ENCODE measurements at regions not wholly inside any gene's neighbourhood (a gene's known extent, or its start where the extent isn't known, plus 50 kb on each side); places are given as distances from the start of the nearest gene placed in this dataset.

- Histone ChIP-seq H3K36me3 (ENCODE audit: insufficient read depth, low read length) (no peaks in the 10 kb centered on the region), H3K9me3 (ENCODE audit: insufficient read depth, low read length, severe bottlenecking) (no peaks in the 10 kb centered on the region), H3K4me2 (ENCODE audit: insufficient read depth, low read length) (no peak overlapping the region), H3K27me3 (ENCODE audit: insufficient read depth, low read length, poor library complexity) (no peaks in the 10 kb centered on the region), H3K9ac (ENCODE audit: low read depth, low read length) (no peak overlapping the region), H3K4me3 (ENCODE audit: low read depth in 1 of 2, low read length in 2 of 2) (no peak overlapping the region), H3K4me1 (ENCODE audit: insufficient read depth, low read length) (no peaks in the 10 kb centered on the region), H3K79me2 (ENCODE audit: insufficient read depth, low read length) (no peaks in the 10 kb centered on the region), H3K27ac (ENCODE audit: low read length) (no peak overlapping the region), H4K20me1 (ENCODE audit: insufficient read depth, low read length) (no peaks in the 10 kb centered on the region), H2AFZ (ENCODE audit: low read depth, low read length) (no peak overlapping the region)
- DNase-seq (no peak), ATAC-seq (ENCODE audit: insufficient read depth, low read depth) (no peak)
- TF ChIP-seq EZH2 (IDR thresholded peaks at IDR 0.05; ENCODE audit: borderline replicate concordance, low read depth, low read length, severe bottlenecking) (no peak), CTCF (IDR thresholded peaks at IDR 0.05; ENCODE audit: borderline replicate concordance, extremely low read depth, low read length, poor library complexity, severe bottlenecking) (no peak)
Measured at GRCh38 chr3:117547956-117548550, 838.5 kb downstream of the TUSC7 start.

- H3K27ac ChIP-seq (ENCODE audit: low read length), result no peak overlapping the region
- H3K9ac ChIP-seq (ENCODE audit: low read depth, low read length), result no peak overlapping the region
- no peaks in the 10 kb centered on the region for H3K36me3 ChIP-seq (ENCODE audit: insufficient read depth, low read length)
- no peaks in the 10 kb centered on the region for H3K9me3 ChIP-seq (ENCODE audit: insufficient read depth, low read length, severe bottlenecking)
- ATAC-seq (ENCODE audit: insufficient read depth, low read depth) (no peak), DNase-seq (no peak)
- H4K20me1 ChIP-seq (ENCODE audit: insufficient read depth, low read length), result no peaks in the 10 kb centered on the region
- no peak overlapping the region for H3K4me2 ChIP-seq (ENCODE audit: insufficient read depth, low read length)
- no peak overlapping the region for H3K4me3 ChIP-seq (ENCODE audit: low read depth in 1 of 2, low read length in 2 of 2)
- no peak for TF ChIP-seq CTCF (IDR thresholded peaks at IDR 0.05; ENCODE audit: borderline replicate concordance, extremely low read depth, low read length, poor library complexity, severe bottlenecking)
- no peak for TF ChIP-seq EZH2 (IDR thresholded peaks at IDR 0.05; ENCODE audit: borderline replicate concordance, low read depth, low read length, severe bottlenecking)
- no peaks in the 10 kb centered on the region for H3K27me3 ChIP-seq (ENCODE audit: insufficient read depth, low read length, poor library complexity)
- H2AFZ ChIP-seq (ENCODE audit: low read depth, low read length), result no peak overlapping the region
- H3K79me2 ChIP-seq (ENCODE audit: insufficient read depth, low read length), result no peaks in the 10 kb centered on the region
- H3K4me1 ChIP-seq (ENCODE audit: insufficient read depth, low read length), result no peaks in the 10 kb centered on the region
Measured at GRCh38 chr3:117548600-117548999, 839.0 kb downstream of the TUSC7 start.

- H3K9ac ChIP-seq (ENCODE audit: low read depth, low read length), result no peak overlapping the region
- H3K79me2 ChIP-seq (ENCODE audit: insufficient read depth, low read length), result no peaks in the 10 kb centered on the region
- no peak overlapping the region for H2AFZ ChIP-seq (ENCODE audit: low read depth, low read length)
- no peak overlapping the region for H3K4me3 ChIP-seq (ENCODE audit: low read depth in 1 of 2, low read length in 2 of 2)
- no peaks in the 10 kb centered on the region for H3K36me3 ChIP-seq (ENCODE audit: insufficient read depth, low read length)
- DNase-seq (no peak), ATAC-seq (ENCODE audit: insufficient read depth, low read depth) (no peak)
- no peaks in the 10 kb centered on the region for H4K20me1 ChIP-seq (ENCODE audit: insufficient read depth, low read length)
- H3K4me2 ChIP-seq (ENCODE audit: insufficient read depth, low read length), result no peak overlapping the region
- no peaks in the 10 kb centered on the region for H3K27me3 ChIP-seq (ENCODE audit: insufficient read depth, low read length, poor library complexity)
- no peaks in the 10 kb centered on the region for H3K9me3 ChIP-seq (ENCODE audit: insufficient read depth, low read length, severe bottlenecking)
- H3K27ac ChIP-seq (ENCODE audit: low read length), result no peak overlapping the region
- no peaks in the 10 kb centered on the region for H3K4me1 ChIP-seq (ENCODE audit: insufficient read depth, low read length)
- TF ChIP-seq CTCF (IDR thresholded peaks at IDR 0.05; ENCODE audit: borderline replicate concordance, extremely low read depth, low read length, poor library complexity, severe bottlenecking), result no peak
- no peak for TF ChIP-seq EZH2 (IDR thresholded peaks at IDR 0.05; ENCODE audit: borderline replicate concordance, low read depth, low read length, severe bottlenecking)
Measured at GRCh38 chr3:117549716-117550115, 840.1 kb downstream of the TUSC7 start.

- Histone ChIP-seq H4K20me1 (ENCODE audit: insufficient read depth, low read length) (no peaks in the 10 kb centered on the region), H3K9ac (ENCODE audit: low read depth, low read length) (no peak overlapping the region), H3K4me3 (ENCODE audit: low read depth in 1 of 2, low read length in 2 of 2) (no peak overlapping the region), H3K9me3 (ENCODE audit: insufficient read depth, low read length, severe bottlenecking) (no peaks in the 10 kb centered on the region), H3K27me3 (ENCODE audit: insufficient read depth, low read length, poor library complexity) (no peaks in the 10 kb centered on the region), H2AFZ (ENCODE audit: low read depth, low read length) (no peak overlapping the region), H3K36me3 (ENCODE audit: insufficient read depth, low read length) (no peaks in the 10 kb centered on the region), H3K4me1 (ENCODE audit: insufficient read depth, low read length) (no peaks in the 10 kb centered on the region), H3K27ac (ENCODE audit: low read length) (no peak overlapping the region), H3K4me2 (ENCODE audit: insufficient read depth, low read length) (no peak overlapping the region), H3K79me2 (ENCODE audit: insufficient read depth, low read length) (no peaks in the 10 kb centered on the region)
- no peak for ATAC-seq (ENCODE audit: insufficient read depth, low read depth)
- DNase-seq, result no peak
- TF ChIP-seq CTCF (IDR thresholded peaks at IDR 0.05; ENCODE audit: borderline replicate concordance, extremely low read depth, low read length, poor library complexity, severe bottlenecking), result no peak
- no peak for TF ChIP-seq EZH2 (IDR thresholded peaks at IDR 0.05; ENCODE audit: borderline replicate concordance, low read depth, low read length, severe bottlenecking)
Measured at GRCh38 chr3:117550766-117551165, 841.2 kb downstream of the TUSC7 start.
